ENCODE measurements at regions not wholly inside any gene's neighbourhood (a gene's known extent, or its start where the extent isn't known, plus 50 kb on each side); places are given as distances from the start of the nearest gene placed in this dataset.

DNA sequence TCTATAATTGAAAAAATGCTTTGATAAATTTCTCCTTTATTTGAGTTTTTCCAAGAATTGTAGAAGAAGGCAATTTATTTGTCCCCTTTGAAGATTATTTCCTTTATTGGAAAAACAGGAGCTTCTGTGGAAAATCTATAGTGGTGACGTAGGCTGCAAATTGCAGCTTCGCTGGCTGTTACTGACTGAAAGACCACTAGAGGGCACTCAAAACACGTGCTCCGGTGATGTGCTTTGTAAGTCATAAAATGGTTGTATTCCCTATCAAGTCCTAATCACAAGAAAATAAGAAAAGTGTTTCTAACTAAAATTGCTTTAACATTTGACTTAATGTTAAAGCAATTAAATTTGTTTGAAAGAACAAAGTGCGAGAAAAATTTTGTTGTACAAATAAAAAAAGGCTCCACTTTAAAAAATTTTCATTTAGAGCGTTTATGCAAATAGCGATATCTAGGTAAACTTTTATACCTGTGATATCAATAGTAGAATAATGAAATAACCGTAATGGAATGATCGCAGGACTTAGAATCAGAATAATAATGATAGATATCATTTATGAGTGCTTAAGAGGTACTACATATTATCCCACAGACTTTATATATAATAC is 638.2 kb upstream of the SPRY2 start:
- TF ChIP-seq, protein P1, sequence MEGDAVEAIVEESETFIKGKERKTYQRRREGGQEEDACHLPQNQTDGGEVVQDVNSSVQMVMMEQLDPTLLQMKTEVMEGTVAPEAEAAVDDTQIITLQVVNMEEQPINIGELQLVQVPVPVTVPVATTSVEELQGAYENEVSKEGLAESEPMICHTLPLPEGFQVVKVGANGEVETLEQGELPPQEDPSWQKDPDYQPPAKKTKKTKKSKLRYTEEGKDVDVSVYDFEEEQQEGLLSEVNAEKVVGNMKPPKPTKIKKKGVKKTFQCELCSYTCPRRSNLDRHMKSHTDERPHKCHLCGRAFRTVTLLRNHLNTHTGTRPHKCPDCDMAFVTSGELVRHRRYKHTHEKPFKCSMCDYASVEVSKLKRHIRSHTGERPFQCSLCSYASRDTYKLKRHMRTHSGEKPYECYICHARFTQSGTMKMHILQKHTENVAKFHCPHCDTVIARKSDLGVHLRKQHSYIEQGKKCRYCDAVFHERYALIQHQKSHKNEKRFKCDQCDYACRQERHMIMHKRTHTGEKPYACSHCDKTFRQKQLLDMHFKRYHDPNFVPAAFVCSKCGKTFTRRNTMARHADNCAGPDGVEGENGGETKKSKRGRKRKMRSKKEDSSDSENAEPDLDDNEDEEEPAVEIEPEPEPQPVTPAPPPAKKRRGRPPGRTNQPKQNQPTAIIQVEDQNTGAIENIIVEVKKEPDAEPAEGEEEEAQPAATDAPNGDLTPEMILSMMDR (IDR thresholded peaks at IDR 0.05; ENCODE audit: extremely low read depth in 1 of 2, insufficient read depth in 1 of 2, low read depth in 1 of 2, low read length in 2 of 2): peak; percentile 78 to 86
- TF ChIP-seq POLR2AphosphoS5 (IDR thresholded peaks at IDR 0.05; ENCODE audit: insufficient read depth, low read depth, low read length) (no peak), EZH2 (IDR thresholded peaks at IDR 0.05; ENCODE audit: borderline replicate concordance, low read depth, low read length, severe bottlenecking) (no peak), POLR2A (IDR thresholded peaks at IDR 0.05; ENCODE audit: low read depth, low read length) (no peak), GATA2 (IDR thresholded peaks at IDR 0.05; ENCODE audit: insufficient read depth, insufficient read length, low read depth, low read length) (no peak), MYC (IDR thresholded peaks at IDR 0.05; ENCODE audit: low read depth, low read length) (no peak)
- TF ChIP-seq, protein P2, sequence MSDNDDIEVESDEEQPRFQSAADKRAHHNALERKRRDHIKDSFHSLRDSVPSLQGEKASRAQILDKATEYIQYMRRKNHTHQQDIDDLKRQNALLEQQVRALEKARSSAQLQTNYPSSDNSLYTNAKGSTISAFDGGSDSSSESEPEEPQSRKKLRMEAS (IDR thresholded peaks at IDR 0.05; ENCODE audit: insufficient read depth, insufficient read length): peak; percentile 70

Measured in endothelial cell of umbilical vein (primary cell).